Colonic mucosa (tissue), 4 donors: ENCODE measurements at regions not wholly inside any gene's neighbourhood (a gene's known extent, or its start where the extent isn't known, plus 50 kb on each side); places are given as distances from the start of the nearest gene placed in this dataset.

Experiments
- DNase-seq: peaks from one replicate; pipeline ENCODE4 v3.0.0-alpha.2; 2020
- H3K27ac ChIP-seq: fragments of 200-600 bp; one replicate; pipeline ENCODE4 v1.8.0; 2021
- H3K27me3 ChIP-seq: fragments of 200-600 bp; one replicate; pipeline ENCODE4 v1.8.0; 2021
- H3K36me3 ChIP-seq: fragments of 200-600 bp; one replicate; pipeline ENCODE4 v1.8.0; 2021
- H3K4me1 ChIP-seq: fragments of 200-600 bp; one replicate; pipeline ENCODE4 v1.8.0; 2021; ENCODE audit warnings: mild to moderate bottlenecking
- H3K4me3 ChIP-seq: fragments of 200-600 bp; one replicate; pipeline ENCODE4 v1.8.0; 2021
- H3K9ac ChIP-seq, 2 donors: one replicate each; pipeline ENCODE4 v1.7.0; 2013; ENCODE audit warnings: control low read depth in 2 of 2, low read depth in 2 of 2, low read length in 2 of 2
- H3K9me3 ChIP-seq: fragments of 200-600 bp; one replicate; pipeline ENCODE4 v1.8.0; 2021
- CTCF ChIP-seq: fragments of 200-600 bp; IDR thresholded peaks from one replicate; pipeline ENCODE4 v1.8.0; 2022; ENCODE audit warnings: antibody characterized with exemption, mild to moderate bottlenecking
- intact Hi-C: fragments of 100-400 bp; cut with DNase I; formaldehyde crosslinking; loops from one replicate; pipeline ENCODE4 v1.14.1; 2022
- donor health status: healthy.
- donor health status: DM: no; HTN: no; CAD: no.
- donor health status: DM: no; HTN: no; CAD: no.

DNA sequence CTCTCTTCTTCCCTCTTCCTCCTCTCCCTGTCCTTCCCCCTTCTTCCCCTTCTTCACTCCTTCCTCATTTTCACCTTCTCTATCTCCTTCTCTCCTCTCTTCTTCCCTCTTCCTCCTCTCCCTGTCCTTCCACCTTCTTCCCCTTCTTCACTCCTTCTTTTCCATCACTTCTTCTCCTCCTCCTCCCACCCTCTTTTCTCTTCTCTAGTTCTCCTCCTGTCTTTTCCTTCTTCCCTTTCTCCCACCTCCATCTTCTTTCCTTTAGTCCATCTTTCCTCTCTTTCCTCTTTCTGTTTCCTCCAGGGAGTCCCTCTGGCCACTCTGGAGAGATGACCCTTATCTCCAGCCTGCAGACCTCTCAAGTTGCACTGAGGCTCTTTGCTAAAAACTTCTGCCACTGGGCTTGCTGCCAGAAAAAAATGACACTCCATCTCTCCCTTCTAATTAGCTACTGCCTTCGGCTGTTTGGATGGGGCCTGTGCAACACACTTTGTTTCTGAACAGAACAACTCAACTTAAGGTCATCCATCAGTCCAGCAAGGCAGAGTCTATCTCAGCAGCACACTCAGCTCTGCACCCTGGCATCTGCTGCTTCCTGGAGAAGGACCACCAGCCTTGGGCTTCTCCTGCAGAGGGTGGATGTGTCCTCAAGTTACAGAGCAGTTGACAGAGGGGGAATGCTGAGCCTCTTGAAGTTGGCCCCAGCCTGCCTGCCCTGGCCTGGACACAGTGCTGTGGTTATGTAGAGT, 538.8 kb downstream of the MATN1 start:
- Histone ChIP-seq H3K36me3 (no peaks in the 10 kb centered on the region), H3K27ac (no peak overlapping the region), H3K27me3 (no peaks in the 10 kb centered on the region), H3K4me3 (no peak overlapping the region), H3K9me3 (no peaks in the 10 kb centered on the region), H3K4me1 (no peaks in the 10 kb centered on the region), H3K9ac (no peak overlapping the region)
- DNase-seq, result no peak
- no peak for TF ChIP-seq CTCF
- intact Hi-C loops, result no loop called here

DNA sequence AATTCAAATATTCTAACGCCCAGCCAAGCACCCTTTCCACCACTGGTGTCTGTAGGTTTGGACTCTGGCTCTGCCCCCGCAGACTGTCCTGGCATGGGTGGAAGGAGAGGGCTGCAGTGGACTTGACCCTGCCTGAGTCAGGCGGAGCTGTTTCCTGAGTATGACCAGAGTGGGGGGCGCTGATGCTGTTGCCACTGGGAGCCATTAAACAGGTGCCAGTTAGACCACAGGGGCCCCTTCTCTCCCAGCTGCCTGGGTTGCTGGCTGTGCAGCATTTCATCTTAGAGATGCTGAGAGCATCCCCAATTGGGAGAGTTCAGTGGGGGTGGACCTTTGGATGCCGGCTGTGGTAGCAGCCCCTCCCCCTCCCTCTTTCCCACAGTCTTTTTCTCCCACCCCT, 539.5 kb downstream of the MATN1 start:
- DNase-seq, result no peak
- TF ChIP-seq CTCF, result no peak
- H3K9me3 ChIP-seq, result no peaks in the 10 kb centered on the region
- no peak overlapping the region for H3K4me3 ChIP-seq
- no peaks in the 10 kb centered on the region for H3K27me3 ChIP-seq
- H3K27ac ChIP-seq, result no peak overlapping the region
- H3K9ac ChIP-seq, result no peak overlapping the region
- H3K4me1 ChIP-seq, result no peaks in the 10 kb centered on the region
- H3K36me3 ChIP-seq, result no peaks in the 10 kb centered on the region
- intact Hi-C loops, result no loop called here

DNA sequence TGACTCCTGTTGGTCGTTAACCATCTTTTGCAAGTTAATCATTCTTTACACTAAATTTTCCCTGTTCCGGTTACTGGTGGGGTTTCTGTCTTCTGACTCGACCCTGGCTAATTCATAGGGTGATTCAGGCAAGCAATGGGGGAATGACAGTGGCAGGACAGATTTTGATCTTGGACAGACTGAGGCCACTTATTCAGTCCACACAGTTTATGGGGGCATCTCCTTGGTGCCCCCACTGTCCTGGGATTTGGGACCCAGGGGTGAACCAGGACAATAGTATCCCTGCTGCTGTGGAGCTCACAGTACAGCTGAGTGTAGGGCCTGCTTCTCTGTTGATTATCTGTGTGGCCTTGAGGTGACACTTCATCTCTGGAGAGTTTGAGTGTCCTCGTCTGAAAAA, 540.4 kb downstream of the MATN1 start:
- intact Hi-C loops, result no loop called here
- no peaks in the 10 kb centered on the region for H3K36me3 ChIP-seq
- H3K27me3 ChIP-seq, result no peaks in the 10 kb centered on the region
- no peaks in the 10 kb centered on the region for H3K4me1 ChIP-seq
- no peak for DNase-seq
- H3K27ac ChIP-seq, result no peak overlapping the region
- no peak overlapping the region for H3K4me3 ChIP-seq
- no peaks in the 10 kb centered on the region for H3K9me3 ChIP-seq
- H3K9ac ChIP-seq, result no peak overlapping the region
- TF ChIP-seq CTCF, result no peak

GRCh38 chr1:30179942-30180543, 543.3 kb downstream of the MATN1 start:
- Histone ChIP-seq H3K27me3 (no peaks in the 10 kb centered on the region), H3K9ac (no peak overlapping the region), H3K4me3 (no peak overlapping the region), H3K27ac (no peak overlapping the region), H3K4me1 (no peaks in the 10 kb centered on the region), H3K36me3 (no peaks in the 10 kb centered on the region), H3K9me3 (no peaks in the 10 kb centered on the region)
- TF ChIP-seq CTCF, result no peak
- intact Hi-C loops, result no loop called here
- DNase-seq, result no peak

DNA sequence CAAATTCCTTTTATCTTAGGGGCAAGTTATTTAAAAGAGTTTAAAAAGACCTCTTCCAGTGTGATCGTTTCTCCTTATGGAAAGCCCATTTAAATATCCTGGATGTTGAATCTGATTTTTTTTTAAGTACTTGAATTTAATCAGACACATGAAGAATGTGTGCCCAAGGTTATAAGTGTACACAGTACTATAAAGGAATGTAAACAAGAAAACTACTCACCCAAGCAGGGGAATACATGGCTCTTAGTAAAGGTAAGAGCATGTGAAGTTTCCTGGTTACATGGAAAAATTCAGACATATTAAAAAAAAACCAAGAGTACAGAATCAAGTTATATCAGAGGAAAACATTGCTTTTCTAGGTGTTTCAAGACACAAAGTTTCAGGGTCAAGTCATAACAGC, 546.9 kb downstream of the MATN1 start:
- Histone ChIP-seq H3K27me3 (no peaks in the 10 kb centered on the region), H3K36me3 (no peaks in the 10 kb centered on the region), H3K4me1 (no peaks in the 10 kb centered on the region), H3K4me3 (no peak overlapping the region), H3K9me3 (no peaks in the 10 kb centered on the region), H3K27ac (no peak overlapping the region), H3K9ac (no peak overlapping the region)
- no peak for TF ChIP-seq CTCF
- DNase-seq, result no peak
- intact Hi-C loops, result no loop called here
